Natural killer cell (primary cell): ENCODE measurements at regions not wholly inside any gene's neighbourhood (a gene's known extent, or its start where the extent isn't known, plus 50 kb on each side); places are given as distances from the start of the nearest gene placed in this dataset.

Source experiments
- ATAC-seq, 3 donors: fragments of 150-1000 bp in 2 of 3; fragments of 200-7000 bp in 1 of 3; cut with Tn5 transposase; 1 replicate in 1 of 3; 2 replicates in 2 of 3; pipeline ENCODE4 v1.10.0; 2021; ENCODE audit warnings: mild to moderate bottlenecking in 2 of 3, moderate library complexity in 2 of 3
- DNase-seq, 2 donors: peaks; one replicate each; pipeline versions ENCODE4 v3.0.0 to v3.0.0-alpha.2; 2013 to 2021; ENCODE audit warnings: mixed read lengths in 1 of 2
- H3K27ac ChIP-seq: one replicate; pipeline ENCODE4 v1.5.1; 2013; ENCODE audit warnings: mild to moderate bottlenecking, low read length
- H3K27me3 ChIP-seq: one replicate; pipeline ENCODE4 v1.6.1; 2013; ENCODE audit warnings: low read length; ENCODE audit not compliant: control insufficient read depth, insufficient read depth
- H3K36me3 ChIP-seq: one replicate; pipeline ENCODE4 v1.6.1; 2013; ENCODE audit warnings: low read length; ENCODE audit not compliant: control insufficient read depth, insufficient read depth
- H3K4me1 ChIP-seq: one replicate; pipeline ENCODE4 v1.6.1; 2013; ENCODE audit warnings: low read length; ENCODE audit not compliant: control insufficient read depth, insufficient read depth
- H3K4me3 ChIP-seq: one replicate; pipeline ENCODE4 v1.5.1; 2013; ENCODE audit warnings: low read length
- H3K9me3 ChIP-seq: one replicate; pipeline ENCODE4 v1.6.1; 2013; ENCODE audit warnings: low read length; ENCODE audit not compliant: control insufficient read depth, insufficient read depth
- H3K27ac Mint-ChIP-seq, 2 donors: one replicate each; pipeline ENCODE4 v1.8.0; 2022; ENCODE audit warnings: mild to moderate bottlenecking in 2 of 2, mixed read lengths in 2 of 2, moderate library complexity in 1 of 2
- H3K27me3 Mint-ChIP-seq, 2 donors: one replicate each; pipeline ENCODE4 v1.8.0; 2022; ENCODE audit warnings: low read depth in 2 of 2, mixed read lengths in 2 of 2
- H3K36me3 Mint-ChIP-seq: one replicate; pipeline ENCODE4 v1.8.0; 2022; ENCODE audit warnings: mixed read lengths
- H3K4me1 Mint-ChIP-seq, 2 donors: one replicate each; pipeline ENCODE4 v1.8.0; 2022; ENCODE audit warnings: mixed read lengths in 2 of 2
- H3K4me3 Mint-ChIP-seq: one replicate; pipeline ENCODE4 v1.8.0; 2022; ENCODE audit warnings: mild to moderate bottlenecking, moderate library complexity, mixed read lengths
- H3K9me3 Mint-ChIP-seq, 2 donors: one replicate each; pipeline ENCODE4 v1.8.0; 2022; ENCODE audit warnings: mixed read lengths in 2 of 2
- WGBS: methylation state at CpG from one replicate; pipeline ENCODE4 v1.1.7; 2013; ENCODE audit warnings: missing lambda C conversion rate; ENCODE audit not compliant: insufficient coverage; 5-methylcytosine and 5-hydroxymethylcytosine counted together
- intact Hi-C: fragments of 100-400 bp; cut with micrococcal nuclease; formaldehyde crosslinking; loops from one replicate; pipeline ENCODE4 v1.14.2; 2022
- TF ChIP-seq, protein P1 (sequence below): fragments of 200-600 bp; IDR thresholded peaks from one replicate; pipeline ENCODE4 v1.8.0; 2022; ENCODE audit warnings: antibody characterized with exemption

DNA sequence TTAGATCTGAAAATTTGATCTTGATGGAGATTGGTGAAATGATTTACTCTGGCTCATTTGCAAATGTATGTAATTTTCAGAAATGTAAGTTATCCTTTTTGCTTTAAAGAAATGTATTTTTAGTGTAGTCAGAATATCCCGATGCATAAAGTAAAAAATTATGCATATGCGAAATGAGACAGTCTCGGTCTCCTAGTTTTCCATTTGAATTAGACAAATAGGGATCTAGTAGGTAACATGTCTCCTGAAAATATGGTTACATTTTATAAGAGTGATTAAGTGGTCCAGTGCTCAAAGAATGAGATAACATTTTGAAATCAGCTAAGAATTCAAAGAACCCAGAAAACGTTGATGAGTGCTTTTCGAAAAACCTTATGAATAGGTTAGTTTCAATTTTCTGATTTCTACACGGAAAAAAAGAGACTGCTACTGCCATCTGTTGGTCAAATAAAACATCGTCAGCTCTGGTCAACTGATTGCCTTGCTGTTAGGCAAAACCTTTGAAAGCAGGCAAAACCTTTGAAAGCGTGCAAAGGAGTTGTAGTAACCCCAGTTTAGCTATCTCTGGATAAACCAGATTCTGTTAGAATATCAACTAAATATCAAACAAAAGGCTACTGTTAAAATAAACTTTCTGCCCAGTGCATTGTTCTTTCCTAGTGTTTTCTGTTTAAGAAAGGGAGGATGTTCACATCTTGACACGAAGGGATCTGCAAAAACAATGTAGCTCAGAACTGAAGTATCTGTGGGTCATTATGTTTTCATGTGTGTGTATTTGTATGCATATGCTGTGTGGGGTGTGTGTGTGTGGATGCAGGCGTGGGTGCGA is 59.3 kb upstream of the CHMP2B start:
- no peak overlapping the region for H3K4me3 ChIP-seq
- peaks cover 4 to 8% of the 10 kb centered on the region in 2 donors for H3K4me1 Mint-ChIP-seq
- H3K36me3 ChIP-seq: no peaks in the 10 kb centered on the region
- H3K27me3 Mint-ChIP-seq: peaks cover 0 to 3% of the 10 kb centered on the region in 2 donors
- no peak overlapping the region for H3K4me3 Mint-ChIP-seq
- ATAC-seq (peak in 1 of 3 donors; percentile 49), DNase-seq (peak in 1 of 2 donors; percentile 58)
- H3K36me3 Mint-ChIP-seq: no peaks in the 10 kb centered on the region
- no peaks in the 10 kb centered on the region for H3K4me1 ChIP-seq
- TF ChIP-seq, protein P1, sequence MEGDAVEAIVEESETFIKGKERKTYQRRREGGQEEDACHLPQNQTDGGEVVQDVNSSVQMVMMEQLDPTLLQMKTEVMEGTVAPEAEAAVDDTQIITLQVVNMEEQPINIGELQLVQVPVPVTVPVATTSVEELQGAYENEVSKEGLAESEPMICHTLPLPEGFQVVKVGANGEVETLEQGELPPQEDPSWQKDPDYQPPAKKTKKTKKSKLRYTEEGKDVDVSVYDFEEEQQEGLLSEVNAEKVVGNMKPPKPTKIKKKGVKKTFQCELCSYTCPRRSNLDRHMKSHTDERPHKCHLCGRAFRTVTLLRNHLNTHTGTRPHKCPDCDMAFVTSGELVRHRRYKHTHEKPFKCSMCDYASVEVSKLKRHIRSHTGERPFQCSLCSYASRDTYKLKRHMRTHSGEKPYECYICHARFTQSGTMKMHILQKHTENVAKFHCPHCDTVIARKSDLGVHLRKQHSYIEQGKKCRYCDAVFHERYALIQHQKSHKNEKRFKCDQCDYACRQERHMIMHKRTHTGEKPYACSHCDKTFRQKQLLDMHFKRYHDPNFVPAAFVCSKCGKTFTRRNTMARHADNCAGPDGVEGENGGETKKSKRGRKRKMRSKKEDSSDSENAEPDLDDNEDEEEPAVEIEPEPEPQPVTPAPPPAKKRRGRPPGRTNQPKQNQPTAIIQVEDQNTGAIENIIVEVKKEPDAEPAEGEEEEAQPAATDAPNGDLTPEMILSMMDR: peak; percentile 50
- no peaks in the 10 kb centered on the region for H3K9me3 Mint-ChIP-seq
- H3K27ac ChIP-seq: no peak overlapping the region
- H3K9me3 ChIP-seq: no peaks in the 10 kb centered on the region
- no peak overlapping the region for H3K27ac Mint-ChIP-seq
- H3K27me3 ChIP-seq: no peaks in the 10 kb centered on the region
- intact Hi-C loops: no loop called here
- 49% methylated on average over 11 of the region's 11 CpGs for WGBS

DNA sequence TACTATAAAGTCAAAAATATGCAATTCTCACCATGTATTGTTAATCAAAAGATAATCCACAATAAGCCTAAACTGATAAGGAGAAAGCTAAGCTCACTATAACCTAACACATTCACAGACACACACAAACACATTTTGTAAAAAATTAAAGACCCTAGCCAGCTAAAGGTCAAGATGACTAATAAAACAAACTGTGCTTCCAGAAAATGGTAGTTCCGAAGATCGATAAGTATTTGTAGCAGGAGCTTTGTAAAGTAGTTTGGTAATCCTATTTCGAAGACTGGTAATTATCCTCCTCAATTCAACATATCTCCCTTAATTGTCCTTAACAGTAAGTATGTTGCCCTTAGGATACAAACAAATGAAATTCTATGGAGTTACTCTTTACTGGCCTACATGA is 62.9 kb upstream of the CHMP2B start:
- TF ChIP-seq, protein P1: no peak
- no peaks in the 10 kb centered on the region for H3K9me3 ChIP-seq
- DNase-seq (no peak), ATAC-seq (no peak)
- H3K27ac ChIP-seq: no peak overlapping the region
- Mint-ChIP-seq H3K4me1 (peaks cover 4 to 8% of the 10 kb centered on the region in 2 donors), H3K36me3 (no peaks in the 10 kb centered on the region), H3K27ac (no peak overlapping the region), H3K9me3 (no peaks in the 10 kb centered on the region), H3K27me3 (peaks cover 0 to 3% of the 10 kb centered on the region in 2 donors), H3K4me3 (no peak overlapping the region)
- no peaks in the 10 kb centered on the region for H3K36me3 ChIP-seq
- H3K27me3 ChIP-seq: no peaks in the 10 kb centered on the region
- intact Hi-C loops: no loop called here
- H3K4me1 ChIP-seq: no peaks in the 10 kb centered on the region
- H3K4me3 ChIP-seq: no peak overlapping the region
- WGBS: no CpG with 5 or more reads among the region's 3 CpGs

DNA sequence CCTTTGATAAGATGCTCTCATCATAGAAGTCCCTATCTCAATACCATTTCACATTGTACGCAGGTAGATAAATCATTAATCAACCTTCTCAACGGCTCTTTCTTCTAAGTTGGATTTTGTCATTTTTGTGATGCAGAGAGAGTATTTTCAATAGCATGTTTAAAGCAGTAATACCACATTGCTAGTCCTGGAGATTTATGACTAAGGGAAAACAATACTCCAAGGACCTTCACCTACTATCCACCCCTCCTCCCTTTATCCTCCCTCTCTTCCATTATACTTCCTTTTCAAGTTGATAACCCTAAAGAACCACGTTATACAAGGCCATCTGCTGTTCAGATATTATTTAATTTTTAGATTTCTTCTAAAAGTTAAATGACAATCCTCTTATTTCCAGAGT is 65.3 kb upstream of the CHMP2B start:
- no peaks in the 10 kb centered on the region for H3K4me1 ChIP-seq
- H3K4me3 Mint-ChIP-seq: no peak overlapping the region
- peaks cover 0 to 2% of the 10 kb centered on the region in 2 donors for H3K9me3 Mint-ChIP-seq
- TF ChIP-seq, protein P1: no peak
- no peaks in the 10 kb centered on the region for H3K27me3 ChIP-seq
- H3K4me1 Mint-ChIP-seq: no peaks in the 10 kb centered on the region
- H3K27ac ChIP-seq: no peak overlapping the region
- ATAC-seq: no peak
- no peak for DNase-seq
- no peak overlapping the region for H3K27ac Mint-ChIP-seq
- H3K27me3 Mint-ChIP-seq: no peaks in the 10 kb centered on the region
- no peaks in the 10 kb centered on the region for H3K36me3 Mint-ChIP-seq
- no peak overlapping the region for H3K4me3 ChIP-seq
- H3K36me3 ChIP-seq: no peaks in the 10 kb centered on the region
- WGBS: no CpG with 5 or more reads among the region's 3 CpGs
- no peaks in the 10 kb centered on the region for H3K9me3 ChIP-seq
- intact Hi-C loops: no loop called here

DNA sequence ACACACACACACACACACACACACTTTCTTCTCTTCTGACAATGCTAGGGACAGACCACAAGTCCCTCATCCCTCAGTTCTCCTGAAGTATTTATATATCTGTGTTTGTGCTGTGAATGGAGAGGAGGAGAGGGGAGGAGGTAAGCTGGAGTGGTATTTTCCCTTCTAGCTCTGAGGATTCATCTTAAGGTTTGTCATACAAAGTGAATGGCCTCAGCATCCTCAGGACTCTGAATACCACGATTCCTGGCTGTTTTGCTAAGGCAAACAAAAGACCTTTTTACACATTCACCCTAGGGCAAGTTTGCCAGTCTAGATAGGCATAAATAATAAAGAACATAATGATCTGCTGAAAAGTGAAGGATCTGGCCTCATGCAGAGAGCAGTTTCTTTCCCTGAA is 65.7 kb upstream of the CHMP2B start:
- Mint-ChIP-seq H3K4me3 (no peak overlapping the region), H3K27me3 (no peaks in the 10 kb centered on the region), H3K9me3 (peaks cover 0 to 2% of the 10 kb centered on the region in 2 donors), H3K36me3 (no peaks in the 10 kb centered on the region), H3K4me1 (no peaks in the 10 kb centered on the region), H3K27ac (no peak overlapping the region)
- intact Hi-C loops: no loop called here
- H3K4me3 ChIP-seq: no peak overlapping the region
- H3K27me3 ChIP-seq: no peaks in the 10 kb centered on the region
- H3K27ac ChIP-seq: no peak overlapping the region
- no peaks in the 10 kb centered on the region for H3K4me1 ChIP-seq
- no peaks in the 10 kb centered on the region for H3K9me3 ChIP-seq
- ATAC-seq (no peak), DNase-seq (no peak)
- no peaks in the 10 kb centered on the region for H3K36me3 ChIP-seq
- WGBS: 29% methylated on average over 1 of the region's 1 CpG
- TF ChIP-seq, protein P1: no peak
